ENCODE measurements at regions not wholly inside any gene's neighbourhood (a gene's known extent, or its start where the extent isn't known, plus 50 kb on each side); places are given as distances from the start of the nearest gene placed in this dataset.
A peak's percentile ranks its signal among the peaks of the same experiment; 100 is the strongest.

DNA sequence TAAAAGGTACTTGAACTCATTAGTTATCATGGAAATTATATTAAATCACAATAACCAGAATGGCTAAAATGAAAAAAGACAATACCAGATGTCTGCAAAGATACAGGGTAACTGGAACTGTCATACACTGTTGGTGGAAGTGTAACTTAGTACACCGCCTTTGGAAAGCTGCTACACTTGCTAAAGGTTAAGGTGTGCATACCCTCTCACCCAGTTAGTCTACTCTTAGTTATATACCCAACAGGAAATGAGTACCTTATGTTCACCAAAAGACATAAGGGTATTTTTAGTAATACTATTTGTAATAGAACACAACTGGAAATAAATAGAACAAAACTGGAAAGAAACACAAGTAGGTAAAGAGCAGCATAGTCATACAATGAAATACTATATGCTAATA, 155.8 kb upstream of the THUMPD2 start:
- no peak for TF ChIP-seq CTCF (IDR thresholded peaks at IDR 0.05; ENCODE audit: insufficient read depth, low read depth, low read length, missing control alignments)
- DNase-seq (ENCODE audit: low read depth) = no peak
- no peak overlapping the region for H3K4me3 ChIP-seq (ENCODE audit: low read length)

DNA sequence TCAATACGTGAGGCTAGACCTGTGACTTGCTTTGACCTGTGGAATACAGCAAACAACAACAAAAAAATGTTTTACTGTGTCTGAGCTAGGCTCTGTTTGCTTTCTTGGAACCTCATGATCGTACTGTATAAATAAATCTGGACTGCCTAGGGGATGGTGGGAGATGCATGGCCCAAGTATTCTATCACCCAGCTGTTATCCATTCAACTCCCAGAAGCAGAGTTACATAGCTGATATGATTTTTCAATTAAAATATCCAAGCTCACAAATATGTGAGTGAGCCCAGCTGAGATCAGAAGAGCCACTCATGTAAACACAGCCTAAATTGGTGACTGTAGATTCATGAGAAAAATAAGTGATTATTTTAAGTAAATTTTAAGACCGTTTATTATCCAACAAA, 154.1 kb upstream of the THUMPD2 start:
- DNase-seq (ENCODE audit: low read depth) = no peak
- no peak for TF ChIP-seq CTCF (IDR thresholded peaks at IDR 0.05; ENCODE audit: insufficient read depth, low read depth, low read length, missing control alignments)
- no peak overlapping the region for H3K4me3 ChIP-seq (ENCODE audit: low read length)

DNA sequence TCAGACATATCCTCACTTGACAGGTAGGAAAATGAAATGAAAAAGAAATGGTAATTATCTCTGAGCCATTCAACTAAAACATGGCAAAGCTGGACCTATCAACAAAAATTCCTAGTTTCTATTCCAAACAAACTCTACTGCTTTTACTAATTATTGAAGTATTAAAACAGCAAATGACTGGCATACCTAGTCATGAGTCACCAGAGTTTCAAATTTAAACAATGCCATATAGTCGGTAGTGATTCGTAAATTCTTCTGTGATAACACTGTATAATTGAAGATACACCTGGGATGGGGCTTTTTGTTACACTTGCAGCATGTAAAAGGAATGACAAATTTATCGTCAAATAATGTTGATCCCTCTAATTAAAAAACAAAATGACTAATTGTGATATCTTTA, 153.1 kb upstream of the THUMPD2 start:
- TF ChIP-seq CTCF (IDR thresholded peaks at IDR 0.05; ENCODE audit: insufficient read depth, low read depth, low read length, missing control alignments) = no peak
- no peak overlapping the region for H3K4me3 ChIP-seq (ENCODE audit: low read length)
- peak; percentile 24 for DNase-seq (ENCODE audit: low read depth)

DNA sequence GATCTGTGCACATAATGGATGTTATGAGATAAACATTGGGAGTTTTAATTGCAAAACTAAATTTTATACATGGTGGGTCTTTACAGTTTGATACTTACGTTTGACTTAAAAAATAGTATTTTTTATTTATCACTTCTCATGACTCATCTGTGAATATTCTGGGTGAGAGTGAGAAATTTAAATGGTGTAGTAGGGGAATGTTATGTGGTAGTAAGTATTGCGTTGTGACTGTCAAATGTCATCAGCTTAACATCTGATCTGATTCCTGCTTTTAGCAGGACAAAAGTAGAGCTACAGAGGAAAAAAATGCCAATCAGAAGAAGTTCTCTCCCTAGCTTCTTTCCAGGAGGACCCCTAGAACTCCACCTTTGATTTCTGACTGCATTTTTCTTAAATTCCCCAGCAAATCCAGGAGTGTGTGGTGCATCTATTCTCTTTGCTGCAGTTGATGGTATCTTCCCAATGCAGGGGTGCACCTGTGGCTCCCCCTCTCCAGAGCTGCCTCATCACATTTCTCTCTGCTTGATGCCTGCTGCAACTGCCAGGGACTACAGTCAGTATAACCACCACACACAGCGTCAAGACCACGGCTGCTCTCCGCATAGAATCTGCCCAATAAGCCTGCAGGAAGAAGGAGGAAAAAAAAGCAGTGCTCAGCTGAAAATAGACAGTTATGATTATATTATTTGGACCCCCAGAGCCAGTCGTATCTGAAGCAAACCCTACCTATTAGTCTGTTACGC, 151.3 kb upstream of the THUMPD2 start:
- DNase-seq (ENCODE audit: low read depth) = no peak
- H3K4me3 ChIP-seq (ENCODE audit: low read length) = no peak overlapping the region
- TF ChIP-seq CTCF (IDR thresholded peaks at IDR 0.05; ENCODE audit: insufficient read depth, low read depth, low read length, missing control alignments) = no peak

- H3K4me3 ChIP-seq (ENCODE audit: low read length) = no peak overlapping the region
- DNase-seq (ENCODE audit: low read depth) = no peak
- no peak for TF ChIP-seq CTCF (IDR thresholded peaks at IDR 0.05; ENCODE audit: insufficient read depth, low read depth, low read length, missing control alignments)
Observed at GRCh38 chr2:39929531-39929930, 150.5 kb upstream of the THUMPD2 start.

GRCh38 chr2:39925312-39925711, 146.3 kb upstream of the THUMPD2 start:
- DNase-seq (ENCODE audit: low read depth) = no peak
- TF ChIP-seq CTCF (IDR thresholded peaks at IDR 0.05; ENCODE audit: insufficient read depth, low read depth, low read length, missing control alignments) = no peak
- no peak overlapping the region for H3K4me3 ChIP-seq (ENCODE audit: low read length)

DNA sequence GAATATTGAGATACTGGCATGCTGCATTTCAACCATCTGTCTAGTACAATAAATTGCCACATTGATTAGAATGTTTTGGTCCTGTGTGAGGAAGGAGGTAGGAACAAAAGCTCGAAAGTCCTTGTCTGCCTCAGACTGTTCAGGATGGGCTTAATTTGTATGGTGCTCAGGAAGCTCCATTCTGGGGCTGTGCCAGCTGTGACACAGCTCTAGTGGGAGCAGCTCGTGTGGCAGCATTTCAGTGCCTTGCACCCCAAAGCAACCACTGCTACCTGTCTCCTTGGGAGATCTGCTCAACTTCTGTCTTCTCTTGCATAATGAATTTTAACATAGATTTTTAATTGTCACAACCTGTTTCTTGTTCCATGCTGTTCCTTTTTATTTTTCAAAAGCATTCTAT, 144.4 kb upstream of the THUMPD2 start:
- TF ChIP-seq CTCF (IDR thresholded peaks at IDR 0.05; ENCODE audit: insufficient read depth, low read depth, low read length, missing control alignments) = no peak
- no peak for DNase-seq (ENCODE audit: low read depth)
- H3K4me3 ChIP-seq (ENCODE audit: low read length) = no peak overlapping the region
